Endothelial cell (in vitro differentiated cells): ENCODE measurements at regions not wholly inside any gene's neighbourhood (a gene's known extent, or its start where the extent isn't known, plus 50 kb on each side); places are given as distances from the start of the nearest gene placed in this dataset.

ENCODE experiments used
- DNase-seq: peaks from one replicate; pipeline ENCODE4 v3.0.0; 2021; ENCODE audit warnings: low spot score
- H3K27ac Mint-ChIP-seq: one replicate; pipeline ENCODE4 v1.8.0; 2021; ENCODE audit warnings: mixed read lengths, inconsistent platforms; ENCODE audit not compliant: unreplicated experiment
- H3K27me3 Mint-ChIP-seq: one replicate; pipeline ENCODE4 v1.8.0; 2021; ENCODE audit warnings: mild to moderate bottlenecking, moderate library complexity, mixed read lengths, inconsistent platforms; ENCODE audit not compliant: unreplicated experiment
- H3K36me3 Mint-ChIP-seq: one replicate; pipeline ENCODE4 v1.8.0; 2021; ENCODE audit warnings: mild to moderate bottlenecking, low read depth, mixed read lengths, inconsistent platforms; ENCODE audit not compliant: unreplicated experiment
- H3K4me1 Mint-ChIP-seq: one replicate; pipeline ENCODE4 v1.8.0; 2021; ENCODE audit warnings: mild to moderate bottlenecking, mixed read lengths, inconsistent platforms; ENCODE audit not compliant: unreplicated experiment
- H3K4me3 Mint-ChIP-seq: one replicate; pipeline ENCODE4 v1.8.0; 2021; ENCODE audit warnings: mild to moderate bottlenecking, mixed read lengths, inconsistent platforms; ENCODE audit not compliant: unreplicated experiment
- H3K9me3 Mint-ChIP-seq: one replicate; pipeline ENCODE4 v1.8.0; 2021; ENCODE audit warnings: mixed read lengths, inconsistent platforms; ENCODE audit not compliant: unreplicated experiment
- TF ChIP-seq, protein P1 (sequence below): fragments of 200-600 bp; sonication (generic); IDR thresholded peaks from one replicate; pipeline ENCODE4 v1.5.0; 2021; ENCODE audit warnings: antibody characterized with exemption; ENCODE audit not compliant: unreplicated experiment

DNA sequence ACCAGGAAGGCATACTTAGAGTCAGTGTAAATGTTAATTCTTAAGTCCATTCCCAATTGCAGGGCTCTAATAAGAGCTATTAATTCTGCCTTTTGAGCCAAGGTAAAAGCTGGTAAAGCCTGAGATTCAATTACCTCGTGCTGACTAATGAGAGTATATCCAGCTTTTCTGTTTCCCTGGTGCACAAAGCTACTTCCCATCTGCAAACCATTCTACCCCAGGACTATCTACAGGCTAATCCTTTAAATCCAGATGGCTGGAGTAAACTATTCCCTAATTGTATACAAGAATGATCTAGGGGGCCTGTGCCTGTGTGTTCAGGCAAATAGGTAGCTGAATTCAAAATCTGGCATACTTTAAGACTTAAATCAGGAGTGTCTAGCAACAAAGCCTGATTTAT, 365.0 kb downstream of the GPM6A start:
- no peak overlapping the region for H3K4me3 Mint-ChIP-seq
- H3K9me3 Mint-ChIP-seq, result no peaks in the 10 kb centered on the region
- H3K4me1 Mint-ChIP-seq, result no peaks in the 10 kb centered on the region
- TF ChIP-seq, protein P1, sequence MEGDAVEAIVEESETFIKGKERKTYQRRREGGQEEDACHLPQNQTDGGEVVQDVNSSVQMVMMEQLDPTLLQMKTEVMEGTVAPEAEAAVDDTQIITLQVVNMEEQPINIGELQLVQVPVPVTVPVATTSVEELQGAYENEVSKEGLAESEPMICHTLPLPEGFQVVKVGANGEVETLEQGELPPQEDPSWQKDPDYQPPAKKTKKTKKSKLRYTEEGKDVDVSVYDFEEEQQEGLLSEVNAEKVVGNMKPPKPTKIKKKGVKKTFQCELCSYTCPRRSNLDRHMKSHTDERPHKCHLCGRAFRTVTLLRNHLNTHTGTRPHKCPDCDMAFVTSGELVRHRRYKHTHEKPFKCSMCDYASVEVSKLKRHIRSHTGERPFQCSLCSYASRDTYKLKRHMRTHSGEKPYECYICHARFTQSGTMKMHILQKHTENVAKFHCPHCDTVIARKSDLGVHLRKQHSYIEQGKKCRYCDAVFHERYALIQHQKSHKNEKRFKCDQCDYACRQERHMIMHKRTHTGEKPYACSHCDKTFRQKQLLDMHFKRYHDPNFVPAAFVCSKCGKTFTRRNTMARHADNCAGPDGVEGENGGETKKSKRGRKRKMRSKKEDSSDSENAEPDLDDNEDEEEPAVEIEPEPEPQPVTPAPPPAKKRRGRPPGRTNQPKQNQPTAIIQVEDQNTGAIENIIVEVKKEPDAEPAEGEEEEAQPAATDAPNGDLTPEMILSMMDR, result no peak
- H3K27me3 Mint-ChIP-seq, result no peaks in the 10 kb centered on the region
- H3K27ac Mint-ChIP-seq, result no peak overlapping the region
- H3K36me3 Mint-ChIP-seq, result no peaks in the 10 kb centered on the region
- no peak for DNase-seq

DNA sequence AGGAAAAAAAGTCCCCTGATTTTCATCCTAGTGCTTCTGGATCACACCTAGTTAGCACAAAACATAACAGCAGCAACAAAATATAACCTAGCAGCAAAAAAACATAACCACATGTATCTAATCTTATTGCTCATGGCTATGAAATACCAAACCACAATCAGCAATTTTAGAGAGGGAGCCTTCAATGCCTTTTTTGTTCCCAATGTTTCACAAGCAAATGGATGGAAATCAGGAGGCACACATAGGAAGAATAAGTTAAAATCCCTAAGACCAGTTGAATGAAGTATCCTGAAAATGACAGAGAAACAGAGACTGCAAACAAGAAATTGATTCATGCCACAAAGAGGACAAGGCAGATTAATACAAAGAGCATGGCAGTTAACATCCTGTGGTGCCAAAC, 361.6 kb downstream of the GPM6A start:
- Mint-ChIP-seq H3K36me3 (no peaks in the 10 kb centered on the region), H3K27me3 (peaks cover 1% of the 10 kb centered on the region), H3K9me3 (no peaks in the 10 kb centered on the region), H3K4me1 (no peaks in the 10 kb centered on the region), H3K27ac (no peak overlapping the region), H3K4me3 (no peak overlapping the region)
- TF ChIP-seq, protein P1, result no peak
- no peak for DNase-seq

DNA sequence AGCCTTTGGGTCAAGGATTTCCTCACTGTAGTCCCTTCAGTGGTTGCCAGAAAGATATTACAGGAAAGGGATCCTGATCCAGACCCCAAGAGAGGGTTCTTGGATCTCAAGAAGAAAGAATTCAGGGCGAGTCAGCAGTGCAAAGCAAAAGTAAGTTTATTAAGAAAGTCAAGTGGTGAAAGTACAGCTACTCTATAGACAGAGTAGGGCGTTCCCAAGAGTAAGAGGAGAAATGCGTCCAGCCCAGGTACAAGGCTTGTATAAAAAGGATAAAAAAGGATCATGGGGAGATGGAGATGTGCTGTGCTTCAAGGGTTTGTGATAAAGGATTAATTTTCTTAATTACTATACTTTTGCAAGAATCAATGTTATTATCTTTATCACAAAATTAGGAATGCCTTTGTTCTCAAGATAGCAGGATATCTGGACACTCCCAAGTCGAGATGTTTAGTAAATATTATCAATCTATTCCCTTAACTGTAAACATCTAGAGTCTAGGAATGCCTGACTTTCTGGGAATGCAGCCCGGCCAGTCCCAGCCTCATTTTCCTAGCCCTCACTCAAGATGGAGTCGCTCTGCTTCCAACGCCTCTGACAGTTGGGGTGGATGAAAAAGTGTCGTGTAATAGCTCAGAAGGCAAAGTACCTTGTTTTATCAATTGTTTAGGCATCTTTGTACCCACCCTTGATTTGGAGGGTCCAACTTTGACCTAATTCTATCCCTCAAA, 360.7 kb downstream of the GPM6A start:
- DNase-seq, result no peak
- Mint-ChIP-seq H3K36me3 (no peaks in the 10 kb centered on the region), H3K27ac (no peak overlapping the region), H3K4me3 (no peak overlapping the region), H3K4me1 (no peaks in the 10 kb centered on the region), H3K27me3 (peaks cover 1% of the 10 kb centered on the region), H3K9me3 (no peaks in the 10 kb centered on the region)
- TF ChIP-seq, protein P1, result no peak

DNA sequence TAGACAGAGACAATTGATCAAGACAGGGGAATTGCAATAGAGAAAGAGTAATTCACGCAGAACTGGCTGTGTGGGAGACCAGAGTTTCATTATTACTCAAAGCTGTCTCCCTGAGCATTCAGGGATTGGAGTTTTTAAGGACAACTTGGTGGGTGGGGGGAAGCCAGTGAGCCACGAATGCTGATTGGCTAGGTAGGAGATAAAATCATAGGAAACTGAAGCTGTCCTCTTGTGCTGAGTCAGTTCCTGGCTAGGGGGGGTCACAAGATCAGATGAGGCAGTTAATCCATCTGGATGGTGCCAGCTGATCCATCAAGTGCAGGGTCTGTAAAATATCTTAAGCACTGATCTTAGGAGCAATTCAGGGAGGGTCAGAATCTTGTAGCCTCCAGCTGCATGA, 358.6 kb downstream of the GPM6A start:
- H3K9me3 Mint-ChIP-seq, result no peaks in the 10 kb centered on the region
- DNase-seq, result no peak
- TF ChIP-seq, protein P1, result no peak
- H3K4me1 Mint-ChIP-seq, result no peaks in the 10 kb centered on the region
- H3K27ac Mint-ChIP-seq, result no peak overlapping the region
- no peaks in the 10 kb centered on the region for H3K36me3 Mint-ChIP-seq
- peaks cover 1% of the 10 kb centered on the region for H3K27me3 Mint-ChIP-seq
- no peak overlapping the region for H3K4me3 Mint-ChIP-seq

DNA sequence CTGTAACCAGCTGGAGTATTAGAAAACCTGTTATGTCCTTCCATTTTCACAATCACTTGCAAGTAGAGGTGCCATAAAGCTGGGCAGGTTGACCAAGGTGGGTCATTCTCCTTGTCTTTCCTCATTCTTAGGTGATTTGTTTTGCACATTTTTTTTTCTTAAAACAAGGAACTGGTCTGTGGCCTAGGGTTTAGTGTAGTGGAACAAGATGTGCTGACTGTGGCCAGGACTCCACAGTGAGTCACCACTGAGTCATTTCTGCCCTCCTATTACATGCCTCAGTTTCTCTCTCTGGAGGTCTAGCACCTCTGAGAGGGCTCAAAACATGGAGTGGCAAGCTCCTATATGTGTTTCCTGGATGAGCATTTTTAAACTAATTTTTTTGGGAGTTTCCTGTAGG, 355.9 kb downstream of the GPM6A start:
- H3K9me3 Mint-ChIP-seq, result no peaks in the 10 kb centered on the region
- H3K27ac Mint-ChIP-seq, result no peak overlapping the region
- DNase-seq, result no peak
- H3K27me3 Mint-ChIP-seq, result peaks cover 1% of the 10 kb centered on the region
- TF ChIP-seq, protein P1, result no peak
- H3K36me3 Mint-ChIP-seq, result no peaks in the 10 kb centered on the region
- H3K4me1 Mint-ChIP-seq, result no peaks in the 10 kb centered on the region
- H3K4me3 Mint-ChIP-seq, result no peak overlapping the region
